Inferior parietal cortex (tissue), 1 donor: ENCODE measurements at regions not wholly inside any gene's neighbourhood (a gene's known extent, or its start where the extent isn't known, plus 50 kb on each side); places are given as distances from the start of the nearest gene placed in this dataset.

Experiments used
- DNase-seq: peaks from one replicate; pipeline ENCODE4 v3.0.0-alpha.2; 2016; ENCODE audit errors: extremely low spot score

GRCh38 chr5:35430381-35431162, 187.1 kb upstream of the SPEF2 start:
- no peak for DNase-seq

DNA sequence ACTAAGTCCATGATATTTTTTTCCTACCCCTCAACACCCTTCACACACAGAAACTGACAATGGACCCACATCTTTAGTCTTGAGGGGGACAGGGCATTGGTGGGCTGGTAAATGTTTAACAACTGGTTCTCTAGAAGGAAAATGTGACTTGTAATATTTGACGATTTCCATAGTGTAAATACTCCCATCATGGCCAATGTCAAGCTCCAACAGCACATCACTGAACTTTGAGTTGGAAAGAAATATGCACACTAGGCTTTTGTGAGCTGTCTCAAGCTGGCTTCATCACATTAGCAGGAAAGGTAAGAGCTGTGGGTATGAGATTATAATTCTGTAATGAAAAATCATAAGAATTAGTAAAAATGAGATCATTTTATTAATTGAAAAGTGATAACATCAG, 189.9 kb upstream of the PRLR start:
- no peak for DNase-seq

DNA sequence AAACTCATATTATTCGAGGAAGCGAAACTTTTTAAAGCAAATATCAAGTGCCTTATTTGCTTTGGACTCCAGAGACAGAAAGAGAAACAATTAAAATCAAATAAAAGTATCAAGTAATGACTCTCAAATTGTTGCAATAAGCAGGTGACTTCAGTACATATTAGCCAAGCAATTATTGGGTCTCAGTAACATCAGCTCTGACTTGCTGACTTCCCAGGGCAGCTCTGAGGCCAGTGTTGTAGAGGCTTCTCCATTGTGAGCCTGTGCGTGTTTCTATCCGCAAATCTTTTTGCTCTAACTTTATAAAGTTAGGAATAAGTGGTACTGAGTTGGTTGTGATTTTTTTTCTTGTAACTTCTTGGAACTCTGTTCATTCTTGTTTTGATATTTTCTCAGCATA, 186.8 kb upstream of the PRLR start:
- no peak for DNase-seq

DNA sequence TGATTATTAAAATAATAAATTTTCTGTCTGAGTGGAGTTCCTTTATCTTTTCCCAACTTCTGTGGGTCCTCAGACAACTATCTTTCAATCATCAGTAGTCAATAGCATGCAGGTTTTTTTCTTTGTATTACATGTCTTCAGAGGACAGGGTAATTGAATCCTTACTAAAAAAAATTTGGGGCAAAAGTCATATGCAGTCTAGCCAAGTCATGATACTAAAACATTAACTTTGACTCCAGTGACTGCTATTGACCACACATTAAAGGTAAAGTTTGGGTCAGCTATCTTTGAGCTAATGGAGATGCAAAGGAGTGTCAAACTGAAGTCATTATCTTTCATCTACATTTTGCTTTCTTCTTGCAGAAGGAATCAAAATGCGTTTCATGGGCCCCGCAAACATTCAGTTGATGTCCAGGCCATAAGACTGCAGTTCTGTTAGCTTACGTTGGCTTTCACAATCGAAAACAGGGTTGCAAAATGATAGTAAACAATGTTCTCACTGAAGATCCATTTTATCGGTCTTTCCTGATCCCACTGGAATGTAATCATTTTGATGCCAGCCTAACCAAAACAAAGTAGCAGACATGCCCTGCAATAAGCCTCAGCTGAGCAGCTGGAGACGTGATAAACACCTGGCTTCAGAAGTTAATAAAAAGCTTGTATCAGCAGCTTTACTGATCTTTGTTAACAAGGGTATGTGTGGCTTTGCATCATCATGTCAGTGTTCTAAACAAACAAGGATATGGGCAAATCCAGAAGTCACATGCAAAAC, 186.1 kb upstream of the PRLR start:
- DNase-seq, result no peak

GRCh38 chr5:35415309-35415708, 185.0 kb upstream of the PRLR start:
- no peak for DNase-seq

DNA sequence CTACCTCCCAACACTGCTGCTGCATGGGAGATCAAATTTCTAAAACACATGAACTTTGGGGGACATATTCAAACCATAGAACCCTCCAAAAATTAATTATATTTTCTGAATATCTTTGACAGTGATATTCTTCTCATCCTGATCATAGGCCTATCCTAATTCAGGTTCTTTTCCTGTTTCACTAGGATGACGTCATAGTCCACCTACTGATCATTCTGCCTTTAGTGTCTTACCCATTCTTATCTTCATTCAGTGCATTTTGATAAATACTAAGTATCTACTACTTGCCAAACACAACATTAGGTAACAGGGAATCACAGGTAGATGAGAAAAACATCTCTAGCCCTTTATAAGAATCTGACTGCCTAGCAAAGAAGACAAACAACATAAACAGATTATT, 179.1 kb upstream of the PRLR start:
- no peak for DNase-seq

DNA sequence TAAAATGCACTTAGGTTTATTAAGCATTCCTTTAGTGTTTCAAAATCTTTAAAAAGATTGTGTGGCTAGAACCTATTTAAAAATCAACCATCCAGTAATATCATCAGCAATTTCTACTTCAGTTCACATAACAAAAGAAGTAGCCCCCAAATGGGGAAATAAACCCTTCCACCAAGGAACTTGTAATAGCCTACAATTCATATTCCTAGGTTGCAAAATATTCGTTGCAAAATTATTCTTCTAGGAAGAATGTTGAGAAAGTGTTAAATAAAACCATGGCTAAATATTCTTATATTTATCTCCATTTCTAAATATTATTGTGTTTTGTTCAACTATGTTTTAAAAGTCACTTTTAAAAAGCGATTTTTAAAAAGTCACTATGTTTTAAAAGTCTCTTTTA, 177.9 kb upstream of the PRLR start:
- DNase-seq, result no peak

GRCh38 chr5:35407697-35408096, 177.4 kb upstream of the PRLR start:
- DNase-seq, result no peak

DNA sequence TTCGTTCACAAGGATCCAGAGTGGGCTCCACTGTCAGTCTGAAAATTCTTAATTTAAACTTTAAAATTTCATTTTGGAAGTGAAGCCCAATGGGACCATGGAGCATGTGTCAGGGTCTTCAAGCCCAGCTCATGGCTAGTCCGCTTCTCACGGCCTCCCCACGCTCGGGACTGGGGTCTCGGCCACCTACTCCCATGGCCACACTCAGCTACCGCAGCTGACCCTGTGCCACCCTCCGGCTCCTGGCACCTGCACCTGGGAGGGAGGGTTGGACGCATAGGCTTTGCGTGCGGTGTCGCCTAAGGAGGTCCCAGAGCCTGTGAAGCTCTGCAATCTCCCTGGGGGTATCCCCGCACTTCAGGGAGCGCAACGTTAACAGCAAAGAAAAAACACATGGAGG, 175.7 kb upstream of the PRLR start:
- DNase-seq, result no peak

GRCh38 chr5:35404701-35405100, 174.4 kb upstream of the PRLR start:
- DNase-seq, result no peak

GRCh38 chr5:35393901-35394300, 163.6 kb upstream of the PRLR start:
- DNase-seq, result no peak

DNA sequence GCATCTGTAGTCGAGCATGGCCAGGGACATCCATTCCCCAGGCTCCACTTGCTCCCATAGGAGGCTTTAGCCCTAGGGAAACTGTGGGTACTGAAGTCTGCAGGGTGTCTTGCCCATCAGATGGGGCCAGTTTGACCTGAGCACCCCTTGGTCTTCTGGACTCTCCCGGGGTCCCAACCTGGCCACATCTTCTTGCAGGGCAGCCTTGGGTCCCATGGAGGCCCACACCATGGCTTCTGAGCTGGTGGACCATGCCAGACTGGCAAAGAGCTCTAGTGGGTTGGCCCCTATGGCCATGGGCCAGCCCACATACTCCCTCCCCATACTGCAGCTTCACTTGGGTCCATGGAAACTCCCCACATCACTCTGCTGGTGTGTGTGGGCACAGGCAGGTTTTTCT, 154.4 kb upstream of the PRLR start:
- DNase-seq, result no peak

GRCh38 chr5:35383041-35383440, 152.8 kb upstream of the PRLR start:
- no peak for DNase-seq

GRCh38 chr5:35377653-35378052, 147.4 kb upstream of the PRLR start:
- no peak for DNase-seq

DNA sequence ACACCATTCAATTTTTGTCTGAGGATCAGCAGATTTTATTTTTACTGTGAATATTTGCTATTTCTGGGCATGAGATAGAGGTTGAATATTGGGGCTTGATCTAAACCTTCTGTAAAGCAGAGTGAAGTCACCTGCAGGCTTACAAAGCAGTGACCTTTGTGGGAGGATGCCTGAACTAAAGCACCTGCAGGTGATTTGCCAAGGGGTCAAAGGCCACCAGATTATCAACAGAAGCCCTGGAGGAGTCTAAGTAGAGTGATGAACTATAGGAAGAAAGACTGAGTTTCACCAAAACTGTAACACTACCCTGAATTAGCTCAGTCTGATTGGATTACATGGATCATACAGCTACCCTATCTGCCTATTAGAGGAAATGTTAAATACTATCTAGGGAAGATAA, 144.3 kb upstream of the PRLR start:
- no peak for DNase-seq

DNA sequence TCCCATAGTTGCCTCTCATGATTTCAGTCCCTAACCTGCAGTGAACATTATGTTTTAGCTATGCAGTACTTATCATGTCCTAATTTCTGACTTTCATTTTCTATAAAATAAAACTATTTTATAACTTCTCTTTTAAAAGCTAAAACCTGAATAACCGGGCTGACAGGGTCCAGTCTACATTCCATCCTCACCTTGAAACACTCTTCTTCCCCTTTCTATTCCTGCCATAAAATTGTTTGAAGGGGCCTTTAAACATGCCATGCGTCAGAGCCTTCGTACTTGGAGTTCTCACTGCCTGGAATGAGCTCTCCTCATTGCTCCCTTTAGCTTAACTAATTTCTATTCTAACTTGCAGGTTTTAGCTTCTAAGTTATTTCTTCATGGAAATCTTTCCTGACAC, 143.0 kb upstream of the PRLR start:
- DNase-seq, result no peak

DNA sequence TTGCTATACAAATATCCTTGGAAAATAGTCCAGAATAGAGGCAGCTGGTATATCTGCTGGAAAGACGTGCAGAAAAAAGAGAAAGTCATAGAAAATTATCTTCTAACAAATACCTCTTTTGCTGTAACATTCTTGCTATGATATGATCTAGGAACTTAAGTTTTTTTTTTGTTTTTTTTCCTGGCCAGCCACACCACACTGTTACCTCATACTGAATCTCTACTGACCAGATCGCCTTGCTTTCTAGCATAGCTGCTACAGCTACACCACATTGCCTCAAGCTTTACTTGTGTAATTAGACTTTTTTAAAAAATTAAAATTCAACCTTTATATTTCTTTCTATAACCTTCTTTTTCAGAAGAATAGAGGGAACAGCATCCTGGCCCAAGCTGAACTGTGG, 142.2 kb upstream of the PRLR start:
- DNase-seq, result no peak

DNA sequence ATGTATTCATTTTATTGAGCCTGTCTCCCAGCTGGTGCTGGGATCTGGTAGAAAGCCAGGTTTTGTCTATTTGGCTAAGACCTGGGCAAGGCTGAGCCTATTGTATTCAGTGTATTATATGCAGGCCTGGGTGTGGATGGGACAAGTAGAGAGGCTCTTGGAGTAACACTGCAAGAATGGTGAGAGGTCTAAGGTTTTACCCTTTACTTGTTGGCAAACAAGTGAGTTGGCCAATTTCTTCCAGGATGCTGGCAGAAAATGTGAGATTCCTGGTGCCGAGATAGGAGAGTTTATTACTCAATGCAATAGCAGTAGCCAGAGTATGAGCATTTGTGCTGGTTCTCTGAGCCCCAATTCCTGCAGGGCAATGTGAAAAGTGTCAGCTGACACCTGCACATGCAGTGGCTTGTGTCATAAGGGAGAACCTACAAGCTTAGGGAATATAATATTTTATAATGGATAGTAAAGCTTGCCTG, 141.7 kb upstream of the PRLR start:
- no peak for DNase-seq

GRCh38 chr5:35370871-35371270, 140.6 kb upstream of the PRLR start:
- no peak for DNase-seq

DNA sequence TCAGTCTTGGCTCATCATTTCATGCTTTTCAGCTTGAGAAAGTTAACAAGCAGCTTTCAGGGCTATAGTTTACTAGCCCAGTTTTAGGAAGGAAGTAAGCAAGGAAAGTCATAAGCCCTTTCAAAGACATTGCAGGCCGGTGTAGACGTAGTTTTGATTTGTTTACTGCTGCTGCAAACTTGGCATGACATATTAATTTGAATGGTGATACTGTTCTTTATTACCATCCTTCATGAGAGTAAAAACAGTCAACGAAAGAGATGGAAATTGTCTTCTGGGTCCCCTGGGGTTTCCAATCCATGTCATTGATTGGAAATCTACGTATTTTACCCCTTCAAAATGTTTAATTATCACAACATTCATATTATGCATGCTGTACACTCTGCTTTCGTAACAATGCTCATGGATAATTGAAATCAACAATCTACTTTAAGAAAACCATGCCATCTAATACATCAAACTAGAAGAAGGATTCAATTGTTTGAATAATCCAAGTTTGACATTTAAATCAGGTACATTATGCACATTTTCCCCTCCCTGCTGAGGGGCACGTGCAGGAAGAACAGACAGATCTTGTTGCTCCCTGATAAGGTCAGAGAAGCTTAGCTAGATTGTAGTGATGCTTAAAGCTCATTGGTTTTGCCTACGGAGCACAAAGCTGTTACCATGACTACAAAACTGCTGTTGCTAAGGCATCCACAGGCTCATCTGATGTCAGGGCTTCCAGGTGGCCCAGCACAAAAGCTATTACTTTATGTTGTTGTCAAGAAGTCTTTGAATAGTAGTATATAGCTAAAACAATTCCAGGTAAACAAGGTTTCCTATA, 139.9 kb upstream of the PRLR start:
- peak; percentile 47 for DNase-seq

DNA sequence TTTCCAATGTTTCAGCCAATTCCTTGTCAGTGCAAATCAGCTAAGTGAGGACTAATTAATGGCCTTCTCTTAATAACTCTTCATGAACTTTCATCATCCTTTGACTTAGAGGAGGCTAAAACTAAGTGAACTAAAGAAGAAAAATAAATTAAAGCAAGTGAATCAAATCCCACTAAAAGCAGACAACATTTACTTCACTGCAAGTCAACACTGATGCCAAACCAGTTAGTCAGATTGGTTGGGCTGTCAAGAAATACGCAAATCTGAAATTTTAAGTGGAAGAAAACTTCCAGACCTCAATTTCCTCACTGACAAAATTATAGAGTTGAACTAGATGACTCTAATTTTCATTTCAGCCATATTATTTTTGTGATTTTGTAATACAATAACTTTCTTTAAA, 137.2 kb upstream of the PRLR start:
- DNase-seq, result no peak

GRCh38 chr5:35365758-35366157, 135.5 kb upstream of the PRLR start:
- no peak for DNase-seq
